ENCODE measurements at regions not wholly inside any gene's neighbourhood (a gene's known extent, or its start where the extent isn't known, plus 50 kb on each side); places are given as distances from the start of the nearest gene placed in this dataset.
A peak's percentile ranks its signal among the peaks of the same experiment; 100 is the strongest.

- no peaks in the 10 kb centered on the region for H3K9me3 ChIP-seq (ENCODE audit: control insufficient read depth, insufficient read depth, low read length)
- H2BK15ac ChIP-seq (ENCODE audit: low read depth, low read length), result no peak overlapping the region
- H3K79me1 ChIP-seq (ENCODE audit: low read depth in 1 of 2, low read length in 2 of 2), result no peaks in the 10 kb centered on the region
- no peaks in the 10 kb centered on the region for H3K36me3 ChIP-seq (ENCODE audit: control insufficient read depth, insufficient read depth, low read length)
- intact Hi-C loops (cut with micrococcal nuclease) (no loop called here), in situ Hi-C loops (cut with MboI; ENCODE audit: low sequenced_read_pairs) (no loop called here), dilution Hi-C loops (cut with HindIII; ENCODE audit: low sequenced_read_pairs, unreplicated experiment) (no loop called here)
- no peak overlapping the region for H4K8ac ChIP-seq (ENCODE audit: low read depth in 2 of 2, low read length in 2 of 2)
- no peak overlapping the region for H2AK5ac ChIP-seq (ENCODE audit: low read depth, low read length)
- no peak overlapping the region for H3K4me3 ChIP-seq (ENCODE audit: insufficient read depth, low read depth, low read length)
- H3K56ac ChIP-seq (ENCODE audit: extremely low read depth, insufficient read depth, low read length), result no peak overlapping the region
- ChIA-PET POLR2A (ENCODE audit: unreplicated experiment) (no interaction called here), CTCF (no interaction called here)
- no peak overlapping the region for H2BK20ac ChIP-seq (ENCODE audit: low read depth, low read length)
- WGBS, 2 experiments (ENCODE audit: extremely low coverage in 2 of 2, insufficient read length in 1 of 2), result no CpG with 5 or more reads among the region's 1 CpG
- peaks cover 3% of the 10 kb centered on the region; the same call in 1 of the 2 replicates for H4K20me1 ChIP-seq (ENCODE audit: insufficient read depth, low read length)
- H3K18ac ChIP-seq (ENCODE audit: low read depth, low read length), result no peak overlapping the region
- peaks cover 12% of the 10 kb centered on the region for H3K9me1 ChIP-seq (ENCODE audit: insufficient read depth, low read length)
- no peak overlapping the region for H2BK120ac ChIP-seq (ENCODE audit: low read depth, low read length)
- H4K5ac ChIP-seq (ENCODE audit: low read depth, low read length), result no peak overlapping the region
- DNase-seq (no peak), ATAC-seq (ENCODE audit: low read depth) (no peak)
- no peak overlapping the region for H3K4ac ChIP-seq (ENCODE audit: low read depth, low read length)
- H3K23ac ChIP-seq (ENCODE audit: low read depth, low read length), result no peak overlapping the region
- H4K91ac ChIP-seq (ENCODE audit: insufficient read depth, low read depth, low read length), result no peak overlapping the region
- H3K14ac ChIP-seq (replicated peaks; ENCODE audit: low read depth, low read length), result no peak overlapping the region
- TF ChIP-seq CEBPB (IDR thresholded peaks at IDR 0.05; ENCODE audit: low read depth, low read length), result 0 out of 2 replicates have a peak, but pooled peaks have one; percentile 16
- no peak for TF ChIP-seq POLR2A (IDR thresholded peaks at IDR 0.05; ENCODE audit: low read depth, low read length)
- no peak overlapping the region for H3K4me2 ChIP-seq (ENCODE audit: low read depth, low read length)
- no TSS peak for BruUV-seq (replicated peaks)
- H3K9ac ChIP-seq (ENCODE audit: low read depth, low read length), result no peak overlapping the region
- H2AFZ ChIP-seq (replicated peaks; ENCODE audit: low read length, poor library complexity), result no peak overlapping the region
- H3K4me1 ChIP-seq (ENCODE audit: control insufficient read depth, insufficient read depth, low read length), result peaks cover 2% of the 10 kb centered on the region
- H3K27me3 ChIP-seq (ENCODE audit: control insufficient read depth, insufficient read depth, low read length), result no peaks in the 10 kb centered on the region
- H3K27ac ChIP-seq (ENCODE audit: insufficient read depth, low read length), result no peak overlapping the region
- no peak overlapping the region for H2BK5ac ChIP-seq (ENCODE audit: low read depth, low read length, poor library complexity, severe bottlenecking)
- no peak overlapping the region for H2AK9ac ChIP-seq (replicated peaks; ENCODE audit: low read depth, low read length, poor library complexity)
Observed at GRCh38 chr11:127649958-127650357, 649.4 kb upstream of the KIRREL3 start.
